GM18867 (cell line): ENCODE measurements at regions not wholly inside any gene's neighbourhood (a gene's known extent, or its start where the extent isn't known, plus 50 kb on each side); places are given as distances from the start of the nearest gene placed in this dataset.
"Not testable (repeated sequence)": the region's sequence is repeated elsewhere in the genome, so short reads cannot be mapped to it uniquely, and the experiment has no call there.

ENCODE experiments used
- ATAC-seq: cut with Tn5 transposase; IDR thresholded peaks from one replicate; pipeline ENCODE4 v1.9.1; 2021; ENCODE audit warnings: mild to moderate bottlenecking, moderate library complexity; ENCODE audit not compliant: unreplicated experiment

- ATAC-seq, result no peak
Observed at GRCh38 chr10:85105614-85106255, 777.3 kb downstream of the CCSER2 start.

- no peak for ATAC-seq
Observed at GRCh38 chr10:85111271-85111670, 782.9 kb downstream of the CCSER2 start.

- no peak for ATAC-seq
Observed at GRCh38 chr10:85124603-85125051, 796.2 kb downstream of the CCSER2 start.

- ATAC-seq, result no peak
Observed at GRCh38 chr10:85137253-85137652, 808.9 kb downstream of the CCSER2 start.

GRCh38 chr10:85138046-85138445 is 809.7 kb downstream of the CCSER2 start:
- no peak for ATAC-seq

GRCh38 chr10:85139124-85139523 is 810.7 kb downstream of the CCSER2 start:
- ATAC-seq, result no peak

- not testable (repeated sequence) for ATAC-seq
Observed at GRCh38 chr10:85141520-85141919, 813.1 kb downstream of the CCSER2 start.

- no peak for ATAC-seq
Observed at GRCh38 chr10:85145966-85146365, 817.6 kb downstream of the CCSER2 start.

GRCh38 chr10:85147346-85148250 is 819.2 kb downstream of the CCSER2 start:
- no peak for ATAC-seq

GRCh38 chr10:85148693-85149640 is 820.6 kb downstream of the CCSER2 start:
- no peak for ATAC-seq

GRCh38 chr10:85149766-85150165 is 821.4 kb downstream of the CCSER2 start:
- no peak for ATAC-seq

- ATAC-seq, result no peak
Observed at GRCh38 chr10:85151506-85151905, 823.1 kb downstream of the CCSER2 start.

- no peak for ATAC-seq
Observed at GRCh38 chr10:85152496-85152895, 824.1 kb downstream of the CCSER2 start.

- no peak for ATAC-seq
Observed at GRCh38 chr10:85152911-85153310, 824.5 kb downstream of the CCSER2 start.

- no peak for ATAC-seq
Observed at GRCh38 chr10:85157206-85157605, 828.8 kb downstream of the CCSER2 start.

- no peak for ATAC-seq
Observed at GRCh38 chr10:85168243-85168642, 839.9 kb downstream of the CCSER2 start.

- ATAC-seq, result no peak
Observed at GRCh38 chr10:85170026-85170425, 841.6 kb downstream of the CCSER2 start.

GRCh38 chr10:85175635-85176034 is 847.2 kb downstream of the CCSER2 start:
- no peak for ATAC-seq

- ATAC-seq, result no peak
Observed at GRCh38 chr10:85177767-85178166, 849.4 kb downstream of the CCSER2 start.

GRCh38 chr10:85187047-85187446 is 858.7 kb downstream of the CCSER2 start:
- ATAC-seq, result no peak
